ENCODE measurements at regions not wholly inside any gene's neighbourhood (a gene's known extent, or its start where the extent isn't known, plus 50 kb on each side); places are given as distances from the start of the nearest gene placed in this dataset.

DNA sequence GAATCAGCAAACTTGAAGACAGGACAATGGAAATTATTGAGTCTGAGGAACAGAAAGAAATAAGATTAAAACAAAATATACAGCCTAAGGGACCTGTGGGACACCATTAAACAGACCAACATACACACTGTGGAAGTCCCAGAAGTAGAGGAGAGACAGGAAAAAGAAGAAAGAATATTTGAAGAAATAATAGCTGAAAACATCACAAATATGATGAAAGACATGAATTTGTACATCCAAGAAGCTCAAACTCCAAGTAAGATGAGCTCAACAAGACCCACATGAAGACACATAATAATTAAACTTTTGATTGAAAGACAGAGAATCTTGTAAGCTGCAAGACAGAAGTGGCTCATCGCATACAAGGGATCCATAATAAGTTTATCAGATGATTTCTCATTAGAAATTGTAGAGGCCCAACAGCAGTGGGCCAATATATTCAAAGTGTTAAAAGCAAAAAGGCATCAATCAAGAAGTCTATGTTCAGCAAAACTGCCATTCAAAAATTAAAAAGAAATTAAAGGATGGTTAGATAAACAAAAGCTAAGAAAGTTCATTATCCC lies 311.3 kb upstream of the ADGRL2 start:
- in situ Hi-C loops (cut with HindIII; ENCODE audit: low pct_unique_long_range_greater_than_20kb, low sequenced_read_pairs): no loop called here
- CTCF ChIA-PET: no interaction called here

DNA sequence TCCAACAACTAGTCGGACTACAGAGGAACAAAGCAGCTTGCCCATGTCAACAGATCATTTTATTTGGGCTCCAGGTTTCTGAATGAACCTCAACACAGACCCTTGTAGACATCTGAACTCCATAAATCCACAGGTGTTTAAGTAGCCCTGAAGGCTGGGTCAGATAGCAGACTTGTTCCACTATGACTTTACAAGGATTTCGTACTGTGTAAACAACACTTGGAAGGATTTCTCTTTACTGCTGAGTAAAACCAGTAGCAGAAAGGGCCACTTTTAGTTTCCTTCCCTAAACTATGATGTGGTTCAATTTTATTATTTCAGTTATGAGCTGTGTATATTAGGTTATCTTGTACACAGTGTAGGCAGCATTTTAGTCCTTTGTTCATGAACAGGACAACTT lies 316.4 kb upstream of the ADGRL2 start:
- ChIA-PET POLR2A (no interaction called here), CTCF (no interaction called here)
- Histone ChIP-seq H3K36me3 (ENCODE audit: control insufficient read depth, insufficient read depth, low read length) (no peaks in the 10 kb centered on the region), H3K27me3 (ENCODE audit: control insufficient read depth, insufficient read depth, low read length) (no peaks in the 10 kb centered on the region), H3K4me1 (ENCODE audit: control insufficient read depth, insufficient read depth, low read length) (no peaks in the 10 kb centered on the region), H3K27ac (ENCODE audit: low read length) (no peak overlapping the region), H3K4me3 (ENCODE audit: low read depth in 2 of 2, low read length in 2 of 2) (no peak overlapping the region), H3K9me3 (ENCODE audit: control insufficient read depth, insufficient read depth, low read depth, low read length) (no peaks in the 10 kb centered on the region)
- in situ Hi-C loops (cut with HindIII; ENCODE audit: low pct_unique_long_range_greater_than_20kb, low sequenced_read_pairs): no loop called here
- no TSS peak for BruUV-seq (replicated peaks)
- DNase-seq (ENCODE audit: low read depth, low spot score) (no peak), ATAC-seq (no peak)
- intact Hi-C loops (cut with micrococcal nuclease; ENCODE audit: unreplicated experiment): no loop called here
- TF ChIP-seq, protein P1, sequence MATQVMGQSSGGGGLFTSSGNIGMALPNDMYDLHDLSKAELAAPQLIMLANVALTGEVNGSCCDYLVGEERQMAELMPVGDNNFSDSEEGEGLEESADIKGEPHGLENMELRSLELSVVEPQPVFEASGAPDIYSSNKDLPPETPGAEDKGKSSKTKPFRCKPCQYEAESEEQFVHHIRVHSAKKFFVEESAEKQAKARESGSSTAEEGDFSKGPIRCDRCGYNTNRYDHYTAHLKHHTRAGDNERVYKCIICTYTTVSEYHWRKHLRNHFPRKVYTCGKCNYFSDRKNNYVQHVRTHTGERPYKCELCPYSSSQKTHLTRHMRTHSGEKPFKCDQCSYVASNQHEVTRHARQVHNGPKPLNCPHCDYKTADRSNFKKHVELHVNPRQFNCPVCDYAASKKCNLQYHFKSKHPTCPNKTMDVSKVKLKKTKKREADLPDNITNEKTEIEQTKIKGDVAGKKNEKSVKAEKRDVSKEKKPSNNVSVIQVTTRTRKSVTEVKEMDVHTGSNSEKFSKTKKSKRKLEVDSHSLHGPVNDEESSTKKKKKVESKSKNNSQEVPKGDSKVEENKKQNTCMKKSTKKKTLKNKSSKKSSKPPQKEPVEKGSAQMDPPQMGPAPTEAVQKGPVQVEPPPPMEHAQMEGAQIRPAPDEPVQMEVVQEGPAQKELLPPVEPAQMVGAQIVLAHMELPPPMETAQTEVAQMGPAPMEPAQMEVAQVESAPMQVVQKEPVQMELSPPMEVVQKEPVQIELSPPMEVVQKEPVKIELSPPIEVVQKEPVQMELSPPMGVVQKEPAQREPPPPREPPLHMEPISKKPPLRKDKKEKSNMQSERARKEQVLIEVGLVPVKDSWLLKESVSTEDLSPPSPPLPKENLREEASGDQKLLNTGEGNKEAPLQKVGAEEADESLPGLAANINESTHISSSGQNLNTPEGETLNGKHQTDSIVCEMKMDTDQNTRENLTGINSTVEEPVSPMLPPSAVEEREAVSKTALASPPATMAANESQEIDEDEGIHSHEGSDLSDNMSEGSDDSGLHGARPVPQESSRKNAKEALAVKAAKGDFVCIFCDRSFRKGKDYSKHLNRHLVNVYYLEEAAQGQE (IDR thresholded peaks at IDR 0.05; ENCODE audit: insufficient read depth in 1 of 2, low read depth in 2 of 2, low read length in 1 of 2): no peak
- TF ChIP-seq TCF7L2 (IDR thresholded peaks at IDR 0.05; ENCODE audit: low read depth, low read length): peak; percentile 79

More for the DNA sequence above, 311.3 kb upstream of the ADGRL2 start:
- no peak for ATAC-seq
- DNase-seq (ENCODE audit: low read depth, low spot score): no peak
- intact Hi-C loops (cut with micrococcal nuclease; ENCODE audit: unreplicated experiment): no loop called here
- no peaks in the 10 kb centered on the region for H3K4me1 ChIP-seq (ENCODE audit: control insufficient read depth, insufficient read depth, low read length)
- H3K9me3 ChIP-seq (ENCODE audit: control insufficient read depth, insufficient read depth, low read depth, low read length): no peaks in the 10 kb centered on the region
- H3K36me3 ChIP-seq (ENCODE audit: control insufficient read depth, insufficient read depth, low read length): no peaks in the 10 kb centered on the region
- H3K27me3 ChIP-seq (ENCODE audit: control insufficient read depth, insufficient read depth, low read length): no peaks in the 10 kb centered on the region
- BruUV-seq (replicated peaks): no TSS peak
- H3K27ac ChIP-seq (ENCODE audit: low read length): no peak overlapping the region
- TF ChIP-seq, protein P2, sequence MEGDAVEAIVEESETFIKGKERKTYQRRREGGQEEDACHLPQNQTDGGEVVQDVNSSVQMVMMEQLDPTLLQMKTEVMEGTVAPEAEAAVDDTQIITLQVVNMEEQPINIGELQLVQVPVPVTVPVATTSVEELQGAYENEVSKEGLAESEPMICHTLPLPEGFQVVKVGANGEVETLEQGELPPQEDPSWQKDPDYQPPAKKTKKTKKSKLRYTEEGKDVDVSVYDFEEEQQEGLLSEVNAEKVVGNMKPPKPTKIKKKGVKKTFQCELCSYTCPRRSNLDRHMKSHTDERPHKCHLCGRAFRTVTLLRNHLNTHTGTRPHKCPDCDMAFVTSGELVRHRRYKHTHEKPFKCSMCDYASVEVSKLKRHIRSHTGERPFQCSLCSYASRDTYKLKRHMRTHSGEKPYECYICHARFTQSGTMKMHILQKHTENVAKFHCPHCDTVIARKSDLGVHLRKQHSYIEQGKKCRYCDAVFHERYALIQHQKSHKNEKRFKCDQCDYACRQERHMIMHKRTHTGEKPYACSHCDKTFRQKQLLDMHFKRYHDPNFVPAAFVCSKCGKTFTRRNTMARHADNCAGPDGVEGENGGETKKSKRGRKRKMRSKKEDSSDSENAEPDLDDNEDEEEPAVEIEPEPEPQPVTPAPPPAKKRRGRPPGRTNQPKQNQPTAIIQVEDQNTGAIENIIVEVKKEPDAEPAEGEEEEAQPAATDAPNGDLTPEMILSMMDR (IDR thresholded peaks at IDR 0.05): no peak
- TF ChIP-seq POLR2AphosphoS5 (IDR thresholded peaks at IDR 0.05; ENCODE audit: low read depth, low read length): no peak
- no peak for TF ChIP-seq TCF7L2 (IDR thresholded peaks at IDR 0.05; ENCODE audit: low read depth, low read length)
- TF ChIP-seq, protein P1 (IDR thresholded peaks at IDR 0.05; ENCODE audit: insufficient read depth in 1 of 2, low read depth in 2 of 2, low read length in 1 of 2): no peak
- H3K4me3 ChIP-seq (ENCODE audit: low read depth in 2 of 2, low read length in 2 of 2): no peak overlapping the region
- POLR2A ChIA-PET: no interaction called here

Measured in Panc1 (cell line).